GM21786 (cell line): ENCODE measurements at regions not wholly inside any gene's neighbourhood (a gene's known extent, or its start where the extent isn't known, plus 50 kb on each side); places are given as distances from the start of the nearest gene placed in this dataset.

Source experiments
- ATAC-seq: cut with Tn5 transposase; IDR thresholded peaks from one replicate; pipeline ENCODE4 v1.9.1; 2021; ENCODE audit not compliant: unreplicated experiment

DNA sequence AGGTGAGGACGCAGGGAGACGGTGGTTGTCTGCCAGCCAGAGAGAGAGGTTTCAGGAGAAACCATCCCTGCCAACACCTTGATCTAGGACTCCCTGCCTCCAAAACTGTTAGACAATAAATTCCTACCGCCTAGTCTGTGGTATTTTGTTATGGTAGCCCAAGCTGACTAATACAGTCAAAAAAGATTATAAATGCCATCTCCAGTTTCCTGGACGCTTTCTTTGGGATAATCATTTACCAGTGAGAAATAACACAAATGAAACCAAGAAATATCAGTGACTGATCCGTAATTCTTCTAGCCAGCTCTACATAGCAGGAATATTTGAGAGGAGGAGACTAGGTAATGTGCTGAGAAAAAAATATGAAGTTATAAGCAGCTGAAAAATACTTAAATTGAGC lies 707.8 kb upstream of the LMCD1 start:
- no peak for ATAC-seq

DNA sequence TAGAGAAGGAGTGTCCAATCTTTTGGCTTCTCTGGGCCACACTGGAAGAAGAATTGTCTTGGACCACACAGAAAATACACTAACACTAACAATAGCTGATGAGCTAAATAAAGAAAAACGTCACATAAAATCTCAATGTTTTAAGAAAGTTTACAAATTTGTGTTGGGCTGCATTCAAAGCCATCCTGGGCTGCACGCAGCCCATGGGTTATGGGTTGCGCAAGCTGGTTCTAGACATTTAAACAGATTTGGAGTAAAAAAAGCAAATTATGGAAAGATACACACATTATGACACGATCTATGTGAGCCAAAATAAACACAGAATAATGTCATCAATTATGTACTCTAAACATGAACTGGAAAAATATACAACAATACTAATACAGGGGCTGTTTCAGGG lies 703.3 kb upstream of the LMCD1 start:
- no peak for ATAC-seq

DNA sequence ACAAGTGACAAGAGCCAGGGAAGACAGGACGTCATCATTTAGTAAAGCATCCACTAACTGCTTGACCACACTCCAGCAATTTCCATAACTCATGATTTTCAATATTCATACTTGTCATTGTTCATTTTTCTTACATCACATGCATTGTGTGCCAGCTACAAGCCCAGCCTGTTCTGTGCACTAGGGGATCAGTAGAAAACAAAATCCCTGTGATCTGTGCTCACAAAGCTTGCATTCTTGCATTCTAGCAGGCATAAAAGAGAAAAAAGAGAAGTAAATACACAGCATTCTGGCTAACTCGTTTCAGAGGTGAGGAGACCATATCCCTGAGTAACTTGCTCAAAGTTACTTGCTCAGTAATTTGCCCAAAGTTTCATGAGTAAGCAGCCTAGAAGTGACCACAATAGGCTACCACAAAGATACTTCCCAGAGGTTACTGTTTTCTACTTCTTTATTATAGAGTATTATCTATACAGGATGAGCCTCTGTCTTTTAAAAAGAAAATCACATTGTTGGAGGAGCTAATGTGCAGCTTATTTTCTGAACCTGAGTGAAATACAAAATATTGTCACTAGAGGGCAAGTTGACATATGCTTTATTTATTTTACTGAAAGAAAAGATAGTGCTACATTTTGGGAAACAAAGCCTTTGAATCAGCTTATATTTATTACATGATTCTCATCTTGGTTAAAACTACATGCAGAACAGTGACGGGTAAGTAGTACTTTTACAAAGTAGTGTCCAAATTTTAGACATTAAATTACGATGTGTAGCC lies 701.4 kb upstream of the LMCD1 start:
- no peak for ATAC-seq

DNA sequence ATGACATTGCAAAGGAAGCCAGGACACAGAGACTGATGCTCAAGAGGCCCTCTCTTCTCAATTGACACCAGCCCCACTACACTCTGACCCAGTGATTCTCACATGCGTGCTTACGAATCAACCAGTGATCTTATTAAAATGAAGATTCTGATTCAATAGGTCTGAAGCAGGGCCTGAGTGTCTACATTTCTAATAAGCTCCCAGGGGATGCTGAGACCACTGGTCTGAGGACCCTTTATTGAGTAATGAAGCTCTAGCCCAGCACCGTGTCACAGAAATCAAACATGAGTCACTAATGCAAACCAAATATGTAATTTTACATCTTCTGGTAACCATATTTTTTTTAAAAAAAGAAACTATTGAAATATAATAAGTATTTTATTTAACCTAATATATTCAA lies 689.1 kb upstream of the LMCD1 start:
- ATAC-seq = no peak

DNA sequence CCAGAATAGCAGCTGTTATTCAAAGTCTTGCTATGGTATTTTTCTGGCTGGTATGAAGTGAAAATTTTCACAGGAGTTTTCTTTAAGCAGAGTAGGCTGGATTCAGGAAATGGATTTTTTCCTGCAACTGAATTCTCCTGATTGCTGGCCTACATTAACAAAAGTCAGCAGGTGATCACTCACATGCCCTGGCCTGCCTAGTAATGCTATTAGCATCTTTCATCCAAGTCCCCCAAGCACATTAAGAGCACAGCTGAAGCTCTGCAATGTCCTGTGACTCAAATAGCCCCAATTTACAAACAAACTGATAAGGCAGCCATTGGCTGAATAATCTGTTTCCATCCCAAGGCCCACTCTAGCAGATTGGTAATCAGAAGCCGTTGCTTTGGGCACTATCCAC lies 688.3 kb upstream of the LMCD1 start:
- no peak for ATAC-seq

- no peak for ATAC-seq
These were observed 684.4 kb upstream of the LMCD1 start for GRCh38 chr3:7817239-7817638.

- no peak for ATAC-seq
These were observed 680.7 kb upstream of the LMCD1 start for GRCh38 chr3:7820969-7821368.

GRCh38 chr3:7821858-7822257 lies 679.8 kb upstream of the LMCD1 start:
- no peak for ATAC-seq

- no peak for ATAC-seq
These were observed 660.2 kb upstream of the LMCD1 start for GRCh38 chr3:7841451-7841850.

- no peak for ATAC-seq
These were observed 658.2 kb upstream of the LMCD1 start for GRCh38 chr3:7843441-7843840.

- no peak for ATAC-seq
These were observed 654.6 kb upstream of the LMCD1 start for GRCh38 chr3:7847021-7847420.

DNA sequence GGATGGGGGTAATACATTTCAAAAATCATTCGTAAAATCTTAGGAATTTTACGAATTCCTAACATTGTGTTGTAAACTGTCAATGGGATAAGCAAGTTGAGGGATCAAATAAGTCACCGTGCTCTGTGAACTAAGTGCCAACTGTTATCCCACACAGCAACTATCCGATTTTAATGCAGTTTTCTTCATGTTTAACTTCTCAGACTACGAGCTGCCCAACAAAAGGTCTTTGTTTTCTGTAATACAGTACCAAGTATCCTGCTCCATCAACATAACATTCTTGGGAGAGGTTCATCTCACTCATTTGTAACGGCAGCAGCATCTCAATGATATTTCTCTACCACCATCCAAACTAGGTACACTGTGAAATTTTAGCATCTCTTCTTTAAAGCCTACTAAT lies 654.1 kb upstream of the LMCD1 start:
- no peak for ATAC-seq

GRCh38 chr3:7854266-7854665 lies 647.4 kb upstream of the LMCD1 start:
- no peak for ATAC-seq

DNA sequence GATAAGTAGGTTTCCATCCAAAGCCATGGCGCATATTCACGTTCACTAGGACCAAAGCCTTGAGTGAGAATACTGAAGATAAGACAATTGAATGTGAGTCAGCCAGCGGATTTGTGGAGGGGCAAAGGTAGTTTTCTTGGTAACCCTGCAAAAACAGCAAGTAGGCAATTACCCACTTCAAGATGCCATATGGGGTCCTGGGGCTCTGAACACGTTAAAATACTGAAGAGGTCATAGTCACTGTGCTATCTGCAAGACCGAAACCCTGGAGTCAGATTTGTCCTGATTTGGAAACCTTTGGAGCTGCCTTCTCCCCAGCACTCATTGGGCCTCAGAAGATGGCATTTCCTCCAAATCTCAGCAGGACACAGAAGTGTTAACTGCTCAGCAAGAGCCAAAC lies 646.9 kb upstream of the LMCD1 start:
- ATAC-seq = no peak

DNA sequence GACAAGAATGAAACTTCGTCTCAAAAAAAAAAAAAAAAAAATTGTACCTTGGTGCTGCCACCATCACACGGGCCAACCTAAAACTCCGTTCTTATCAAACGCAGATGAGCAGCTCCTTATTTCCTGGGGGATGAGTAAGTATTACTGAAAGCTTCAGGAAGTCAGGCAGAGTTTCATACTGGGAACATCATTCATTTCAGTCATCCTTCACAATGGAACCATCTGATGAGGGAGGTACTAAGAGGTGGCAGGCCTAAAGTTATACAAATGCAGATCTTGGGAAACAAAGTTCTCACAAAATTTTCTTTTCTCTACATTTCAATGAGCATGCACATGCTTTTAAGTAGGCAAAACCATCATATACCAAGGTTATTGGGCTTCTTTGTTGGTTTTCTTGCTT lies 636.0 kb upstream of the LMCD1 start:
- ATAC-seq = no peak

GRCh38 chr3:7867587-7867986 lies 634.0 kb upstream of the LMCD1 start:
- ATAC-seq = no peak

- no peak for ATAC-seq
These were observed 630.5 kb upstream of the LMCD1 start for GRCh38 chr3:7871003-7871560.

DNA sequence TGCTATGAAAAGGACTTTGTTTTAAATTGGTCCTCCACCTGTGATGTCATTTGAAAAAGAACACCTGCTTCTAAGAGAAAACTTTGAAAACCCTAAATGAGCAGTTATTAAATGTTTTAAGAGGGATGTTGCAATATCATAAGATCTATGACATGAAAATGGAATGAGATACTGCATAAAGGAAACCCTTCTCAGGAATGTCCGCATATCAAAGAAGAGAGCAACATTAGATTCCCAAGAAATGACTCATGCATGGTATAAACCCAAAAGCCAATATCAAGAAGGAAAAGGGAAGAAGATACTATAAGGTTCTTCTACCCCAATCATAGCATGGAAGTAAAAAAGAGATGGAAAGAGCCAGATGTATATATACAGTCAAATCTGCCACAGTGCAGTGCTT lies 627.5 kb upstream of the LMCD1 start:
- no peak for ATAC-seq

DNA sequence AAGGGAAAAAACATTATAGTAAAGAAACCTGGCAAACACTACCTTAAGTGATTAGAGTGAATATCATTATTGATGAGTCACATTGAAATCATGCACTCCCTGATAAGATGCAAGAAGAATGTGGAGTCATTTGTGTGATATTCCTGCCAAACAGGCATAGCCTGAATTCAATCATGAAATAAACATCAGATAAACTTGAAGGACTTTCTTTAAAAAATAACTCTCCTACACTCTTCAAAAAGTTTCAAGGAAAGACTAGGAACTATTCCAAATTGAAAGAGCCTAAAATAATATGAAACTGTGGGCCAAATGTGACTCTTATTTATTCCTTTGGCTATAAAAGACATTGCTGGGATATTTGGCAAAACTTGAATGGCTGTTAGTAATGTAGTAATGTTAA lies 625.7 kb upstream of the LMCD1 start:
- ATAC-seq = no peak

- no peak for ATAC-seq
These were observed 624.8 kb upstream of the LMCD1 start for GRCh38 chr3:7876741-7877297.

DNA sequence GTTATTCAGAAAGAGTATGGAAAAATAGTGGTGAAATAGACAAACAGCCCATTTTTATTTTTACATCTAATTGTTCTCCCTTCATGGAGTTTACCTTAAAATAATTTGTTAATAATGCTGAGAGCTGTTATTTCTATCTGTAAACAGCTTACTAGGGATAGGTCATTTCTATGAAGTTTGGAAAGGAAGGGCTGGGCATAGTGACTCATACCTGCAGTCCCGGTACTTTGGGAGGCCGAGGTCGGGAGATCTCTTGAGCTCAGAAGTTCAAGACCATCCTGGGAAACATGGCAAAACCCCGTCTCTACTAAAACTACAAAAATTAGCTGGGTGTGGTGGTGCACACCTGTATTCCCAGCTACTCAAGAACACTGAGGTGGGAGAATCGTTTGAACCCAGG lies 624.3 kb upstream of the LMCD1 start:
- ATAC-seq = no peak

- ATAC-seq = no peak
These were observed 622.1 kb upstream of the LMCD1 start for GRCh38 chr3:7879572-7879971.

DNA sequence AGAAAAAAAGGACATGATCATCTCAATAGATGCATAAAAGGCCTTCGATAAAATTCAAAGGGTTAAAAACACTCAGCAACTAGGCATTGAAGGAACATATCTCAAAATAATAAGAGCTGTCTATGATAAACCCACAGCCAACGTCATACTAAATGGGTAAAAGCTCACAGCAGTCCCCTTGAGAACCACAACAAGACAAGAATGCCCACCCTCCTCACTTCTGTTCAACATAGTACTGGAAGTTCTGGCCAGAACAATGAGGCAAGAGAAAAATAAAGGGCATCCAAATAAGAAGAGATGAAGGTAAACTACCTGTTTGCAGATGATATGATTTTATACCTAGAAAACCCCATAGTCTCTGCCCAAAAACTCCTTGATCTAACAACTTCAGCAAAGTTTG lies 619.7 kb upstream of the LMCD1 start:
- no peak for ATAC-seq
